ENCODE measurements at regions not wholly inside any gene's neighbourhood (a gene's known extent, or its start where the extent isn't known, plus 50 kb on each side); places are given as distances from the start of the nearest gene placed in this dataset.

GRCh38 chr2:120564213-120565094 lies 171.2 kb upstream of the GLI2 start:
- TF ChIP-seq CTCF (IDR thresholded peaks at IDR 0.05) (no peak), POLR2A (IDR thresholded peaks at IDR 0.05) (no peak)
